ENCODE measurements at regions not wholly inside any gene's neighbourhood (a gene's known extent, or its start where the extent isn't known, plus 50 kb on each side); places are given as distances from the start of the nearest gene placed in this dataset.

DNA sequence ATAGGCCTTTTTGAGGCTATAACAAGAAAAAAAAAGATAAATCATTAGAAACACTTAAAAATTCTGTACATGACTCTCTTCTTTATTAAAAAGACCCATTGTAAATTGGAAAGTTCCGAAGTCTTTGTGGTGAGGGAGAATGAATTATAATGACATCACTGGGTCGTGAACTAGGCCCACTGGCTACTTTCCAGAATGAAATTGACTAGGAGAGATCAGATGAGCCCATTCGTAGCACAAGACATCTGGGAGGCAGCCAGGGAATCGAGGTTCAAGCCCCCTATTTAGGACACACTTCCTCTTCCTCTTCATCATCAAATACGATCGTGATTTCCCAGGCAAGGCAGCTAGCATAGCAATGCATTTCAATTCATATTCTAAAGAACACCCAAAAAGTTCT lies 889.8 kb upstream of the NR2F2 start:
- Histone ChIP-seq H2AFZ (0 out of 2 replicates have a peak overlapping the region, but pooled peaks have one; percentile 52), H3K27me3 (ENCODE audit: insufficient read depth) (no peaks in the 10 kb centered on the region), H4K20me1 (replicated peaks; ENCODE audit: insufficient read depth) (no peaks in the 10 kb centered on the region), H3K4me1 (ENCODE audit: insufficient read depth) (no peaks in the 10 kb centered on the region), H3F3A (replicated peaks; ENCODE audit: low read depth) (no peaks in the 10 kb centered on the region), H3K27ac (ENCODE audit: low read depth) (no peak overlapping the region), H3K36me3 (ENCODE audit: insufficient read depth) (no peaks in the 10 kb centered on the region), H3K9me2 (ENCODE audit: insufficient read depth) (peaks cover 13% of the 10 kb centered on the region; the same call in 1 of the 2 replicates), H3K79me2 (replicated peaks; ENCODE audit: insufficient read depth) (no peaks in the 10 kb centered on the region), H3K4me2 (no peak overlapping the region), H3K4me3 (no peak overlapping the region)
- Mint-ChIP-seq H3K27me3 (ENCODE audit: insufficient read depth, low read depth, poor library complexity) (no peaks in the 10 kb centered on the region), H3K4me3 (no peak overlapping the region), H3K27ac (no peak overlapping the region), H3K9me3 (no peaks in the 10 kb centered on the region), H3K36me3 (ENCODE audit: low read depth) (no peaks in the 10 kb centered on the region), H3K4me1 (no peaks in the 10 kb centered on the region)
- TF ChIP-seq NANOG (IDR thresholded peaks at IDR 0.05; ENCODE audit: borderline replicate concordance) (no peak), EZH2 (IDR thresholded peaks at IDR 0.05; ENCODE audit: low read depth, unreplicated experiment) (no peak), ZNF331 (CRISPR knock-in tag; IDR thresholded peaks at IDR 0.05; ENCODE audit: low read depth) (no peak), CREB1 (CRISPR knock-in tag; IDR thresholded peaks at IDR 0.05; ENCODE audit: low read depth) (no peak), JUNB (IDR thresholded peaks at IDR 0.05; ENCODE audit: unreplicated experiment) (no peak), REST (IDR thresholded peaks at IDR 0.05; ENCODE audit: unreplicated experiment) (no peak), POLR2AphosphoS5 (IDR thresholded peaks at IDR 0.05; ENCODE audit: low read depth) (no peak), ZNF462 (CRISPR knock-in tag; IDR thresholded peaks at IDR 0.05) (no peak), STAT1 (IDR thresholded peaks at IDR 0.05; ENCODE audit: unreplicated experiment) (no peak), ZNF114 (CRISPR knock-in tag; IDR thresholded peaks at IDR 0.05) (no peak), ETS1 (IDR thresholded peaks at IDR 0.05) (no peak), EZH2phosphoT487 (IDR thresholded peaks at IDR 0.05; ENCODE audit: unreplicated experiment) (no peak)
- TF ChIP-seq, protein P1, sequence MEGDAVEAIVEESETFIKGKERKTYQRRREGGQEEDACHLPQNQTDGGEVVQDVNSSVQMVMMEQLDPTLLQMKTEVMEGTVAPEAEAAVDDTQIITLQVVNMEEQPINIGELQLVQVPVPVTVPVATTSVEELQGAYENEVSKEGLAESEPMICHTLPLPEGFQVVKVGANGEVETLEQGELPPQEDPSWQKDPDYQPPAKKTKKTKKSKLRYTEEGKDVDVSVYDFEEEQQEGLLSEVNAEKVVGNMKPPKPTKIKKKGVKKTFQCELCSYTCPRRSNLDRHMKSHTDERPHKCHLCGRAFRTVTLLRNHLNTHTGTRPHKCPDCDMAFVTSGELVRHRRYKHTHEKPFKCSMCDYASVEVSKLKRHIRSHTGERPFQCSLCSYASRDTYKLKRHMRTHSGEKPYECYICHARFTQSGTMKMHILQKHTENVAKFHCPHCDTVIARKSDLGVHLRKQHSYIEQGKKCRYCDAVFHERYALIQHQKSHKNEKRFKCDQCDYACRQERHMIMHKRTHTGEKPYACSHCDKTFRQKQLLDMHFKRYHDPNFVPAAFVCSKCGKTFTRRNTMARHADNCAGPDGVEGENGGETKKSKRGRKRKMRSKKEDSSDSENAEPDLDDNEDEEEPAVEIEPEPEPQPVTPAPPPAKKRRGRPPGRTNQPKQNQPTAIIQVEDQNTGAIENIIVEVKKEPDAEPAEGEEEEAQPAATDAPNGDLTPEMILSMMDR (conservative IDR thresholded peaks at IDR 0.05; ENCODE audit: low read depth in 2 of 2), result no peak
- no peak for DNase-seq (ENCODE audit: low spot score)
- no peak for ATAC-seq
